CMK (cell line): ENCODE measurements at regions not wholly inside any gene's neighbourhood (a gene's known extent, or its start where the extent isn't known, plus 50 kb on each side); places are given as distances from the start of the nearest gene placed in this dataset.

Experiments used
- DNase-seq: peaks from one replicate; pipeline ENCODE4 v3.0.0-alpha.2; 2010; ENCODE audit warnings: low read depth

GRCh38 chr7:132666774-132667172 is 90.5 kb upstream of the PLXNA4 start:
- DNase-seq: no peak

DNA sequence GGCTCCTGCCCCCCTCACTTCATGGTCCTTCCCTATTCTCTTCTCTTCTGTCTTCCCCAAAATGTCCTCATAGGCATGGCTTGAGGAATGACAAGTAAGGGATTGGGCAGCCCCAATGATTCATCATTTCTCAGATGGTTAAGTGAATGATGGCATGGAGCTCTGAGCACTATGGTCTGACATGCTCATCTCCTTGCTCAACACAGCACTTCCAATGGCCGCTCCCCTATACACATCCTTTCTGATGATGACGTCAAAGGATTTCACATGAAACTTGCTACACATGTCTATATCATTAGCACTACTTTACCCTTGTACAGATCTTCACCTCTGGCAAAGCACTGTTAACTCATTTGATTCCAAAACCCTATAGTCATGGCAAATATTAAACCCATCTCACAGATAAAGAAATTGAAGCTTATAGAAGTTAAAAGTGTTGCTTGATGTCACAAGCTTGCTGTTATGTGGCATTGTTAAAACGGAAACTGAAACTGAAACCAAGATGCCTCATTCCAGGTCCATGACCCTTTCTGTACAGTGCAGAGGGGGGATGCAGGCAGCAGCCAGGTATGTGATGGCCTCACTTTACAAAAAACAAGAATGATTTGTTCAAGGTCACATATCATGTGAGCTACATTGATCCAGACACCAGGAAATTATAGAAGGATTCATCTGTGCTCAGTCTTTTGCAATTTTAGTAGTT is 90.0 kb upstream of the PLXNA4 start:
- no peak for DNase-seq

DNA sequence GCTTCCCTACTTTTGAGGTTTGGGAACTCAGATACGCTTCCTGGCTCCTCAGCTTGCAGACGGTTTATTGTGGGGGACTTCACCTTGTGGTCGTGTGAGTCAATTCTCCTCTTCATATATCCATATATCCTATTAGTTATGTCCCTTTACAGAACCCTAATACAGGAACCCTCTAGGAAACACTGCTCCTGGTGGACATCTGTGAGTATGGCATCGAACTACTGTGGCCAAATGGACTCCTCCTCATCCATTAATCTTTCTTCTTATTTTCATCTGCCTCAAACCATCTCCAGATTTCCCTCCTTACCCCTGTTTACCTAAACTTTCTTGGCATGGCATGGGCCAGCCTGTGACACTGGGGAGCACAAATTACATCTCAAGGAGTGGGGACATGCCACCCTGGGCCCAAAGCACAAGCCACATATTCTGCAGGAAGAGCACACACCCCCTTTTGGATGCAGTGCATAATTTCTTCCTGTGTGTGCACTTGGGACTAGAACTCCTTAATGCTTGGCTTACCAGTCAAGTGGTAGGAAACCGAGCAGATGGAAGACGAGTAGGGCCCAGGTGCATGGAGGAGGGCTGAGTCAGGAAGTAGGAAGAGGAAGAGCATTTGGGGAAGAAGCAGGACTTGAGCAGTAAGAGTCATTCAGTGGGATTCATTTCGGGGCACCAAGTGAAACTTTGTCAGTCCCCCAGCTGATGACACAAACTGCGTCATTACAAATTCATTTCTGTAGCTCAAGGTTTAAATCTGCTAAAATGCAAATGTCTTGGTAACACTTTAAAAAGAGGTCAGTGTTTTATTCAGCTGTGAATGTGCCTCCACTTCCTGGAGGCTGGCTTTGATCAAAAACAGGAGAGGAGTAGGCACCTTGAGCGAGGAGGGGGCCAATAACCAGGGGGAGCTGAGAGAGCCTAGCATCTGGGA is 80.8 kb upstream of the PLXNA4 start:
- DNase-seq: no peak

GRCh38 chr7:132656341-132656740 is 80.1 kb upstream of the PLXNA4 start:
- DNase-seq: no peak

DNA sequence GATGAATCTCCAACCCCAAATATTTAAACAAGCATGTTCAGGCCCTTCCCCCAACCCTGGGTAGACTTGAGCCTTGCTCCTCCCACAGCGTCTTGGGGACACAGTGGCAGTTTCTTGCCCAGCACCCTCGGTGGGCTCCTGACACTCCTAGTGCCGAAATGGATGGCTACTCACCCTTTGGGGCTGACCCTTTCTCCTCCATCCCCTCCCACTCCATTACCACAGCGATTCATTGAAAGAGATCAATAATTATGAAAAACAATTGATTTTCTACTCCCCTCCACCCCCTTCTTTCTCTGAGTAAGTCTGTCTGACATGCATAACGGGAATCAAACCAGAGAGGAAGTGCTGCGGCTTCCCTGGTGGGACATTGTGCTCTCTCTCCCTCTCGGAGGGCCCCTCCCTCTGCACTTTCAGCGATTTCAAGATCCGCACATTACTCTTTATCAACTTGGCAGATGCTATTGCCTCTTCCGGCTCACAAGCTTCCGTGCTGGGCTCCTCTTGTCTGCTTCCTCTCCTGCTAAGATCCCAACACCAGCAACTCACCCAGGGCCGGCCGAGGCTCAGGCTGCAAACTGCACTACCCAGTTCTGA is 79.0 kb upstream of the PLXNA4 start:
- peak; percentile 87 for DNase-seq

- DNase-seq: no peak
Measured at GRCh38 chr7:132654150-132654549, 77.9 kb upstream of the PLXNA4 start.

GRCh38 chr7:132653366-132653930 is 77.2 kb upstream of the PLXNA4 start:
- no peak for DNase-seq

DNA sequence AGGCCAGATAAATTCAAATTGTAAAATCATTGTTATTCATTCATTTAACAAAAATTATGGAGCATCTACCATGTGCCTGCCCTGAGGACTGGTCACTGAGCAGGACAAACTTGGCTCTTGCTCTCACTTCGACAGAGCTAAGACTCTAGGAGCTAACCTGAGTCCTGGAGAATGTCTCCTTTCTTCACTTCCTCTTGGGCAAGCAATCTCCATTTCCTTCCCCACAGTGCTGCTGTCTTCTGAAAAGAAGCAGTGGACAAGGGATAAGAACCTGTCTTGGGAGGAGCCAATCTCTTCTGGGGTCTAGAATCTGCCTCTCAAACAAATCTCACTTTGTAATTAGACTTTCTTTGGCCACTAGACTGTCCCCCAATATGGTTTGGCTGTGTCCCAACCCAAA is 76.2 kb upstream of the PLXNA4 start:
- DNase-seq: no peak

DNA sequence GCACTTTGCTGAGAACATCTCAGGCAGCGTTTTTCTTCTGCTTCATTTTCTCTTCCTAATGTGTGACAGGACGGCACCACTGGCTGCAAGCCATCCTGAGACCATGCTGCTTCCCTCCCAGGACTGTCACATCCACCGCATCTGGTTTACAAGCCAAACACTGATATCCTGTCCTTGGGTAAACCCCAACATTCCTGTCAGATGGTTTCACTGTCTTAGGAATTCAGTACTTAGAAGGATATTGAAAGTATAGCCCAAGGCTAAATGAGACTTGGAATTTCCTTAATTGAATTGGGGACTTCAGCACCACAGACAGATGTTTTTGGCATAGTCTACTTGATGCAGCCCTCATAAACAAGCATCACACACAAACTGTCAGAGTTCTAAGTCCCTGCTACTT is 74.2 kb upstream of the PLXNA4 start:
- DNase-seq: no peak

- DNase-seq: no peak
Measured at GRCh38 chr7:132647311-132647710, 71.0 kb upstream of the PLXNA4 start.

GRCh38 chr7:132646052-132646451 is 69.8 kb upstream of the PLXNA4 start:
- DNase-seq: no peak

DNA sequence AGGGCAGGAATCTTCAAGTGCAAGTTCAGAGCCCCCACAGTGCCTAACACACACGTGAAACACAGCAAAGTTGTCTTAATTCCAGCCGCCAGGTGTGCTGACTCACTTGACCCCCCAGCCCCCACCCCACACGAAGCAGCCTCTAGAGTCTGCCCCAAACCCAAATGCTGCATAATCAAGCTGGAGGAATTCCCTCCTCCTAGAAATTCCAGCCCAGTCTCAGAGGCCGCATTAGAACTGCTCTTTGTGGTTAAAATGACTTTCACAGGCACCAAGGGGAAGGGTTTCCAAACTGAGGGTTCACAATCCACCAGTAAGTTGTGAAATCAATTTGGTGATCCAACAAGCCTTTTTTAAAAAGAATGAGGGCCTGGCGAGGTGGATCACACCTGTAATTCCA is 67.0 kb upstream of the PLXNA4 start:
- no peak for DNase-seq

GRCh38 chr7:132641238-132641637 is 65.0 kb upstream of the PLXNA4 start:
- no peak for DNase-seq

GRCh38 chr7:132639983-132640382 is 63.7 kb upstream of the PLXNA4 start:
- DNase-seq: no peak

DNA sequence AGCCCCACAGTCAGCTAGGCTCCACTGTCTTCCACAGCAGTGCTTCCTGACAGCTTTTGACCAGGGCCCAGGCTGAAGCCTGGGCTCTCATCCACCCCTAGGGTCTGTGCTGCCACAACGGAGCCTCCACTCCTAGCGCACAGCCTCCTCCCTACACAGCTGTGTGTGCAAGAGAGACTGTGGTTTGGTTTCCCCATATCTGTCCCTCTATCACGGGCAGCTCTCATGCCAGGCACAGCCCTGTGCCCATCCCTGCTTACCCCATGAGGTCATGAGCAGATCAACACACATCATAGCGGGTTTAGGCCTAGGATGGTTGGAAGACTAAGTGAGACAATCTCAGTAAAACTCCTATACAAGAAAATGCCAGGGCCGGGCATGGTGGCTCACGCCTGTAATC is 61.7 kb upstream of the PLXNA4 start:
- DNase-seq: no peak

DNA sequence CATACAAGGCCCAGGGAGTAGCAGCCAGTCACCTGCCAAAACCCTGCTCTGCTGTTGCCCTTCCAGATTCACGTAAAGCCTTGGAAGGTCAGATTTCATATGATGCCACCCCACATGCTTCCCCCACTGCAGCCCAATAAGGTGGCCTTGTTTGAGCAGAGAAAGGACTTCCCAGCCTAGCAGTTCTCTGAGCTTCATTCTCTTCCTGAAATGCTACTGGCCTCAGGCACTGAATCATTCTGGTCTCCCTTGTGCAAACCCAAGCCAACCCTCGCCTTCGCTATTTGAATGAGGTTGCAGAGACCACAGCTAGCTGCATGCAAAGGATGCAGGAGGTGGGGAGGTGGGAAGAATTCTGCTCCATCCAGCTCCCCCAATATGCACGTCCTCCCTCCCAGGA is 60.3 kb upstream of the PLXNA4 start:
- DNase-seq: no peak

GRCh38 chr7:132635127-132635526 is 58.9 kb upstream of the PLXNA4 start:
- no peak for DNase-seq

DNA sequence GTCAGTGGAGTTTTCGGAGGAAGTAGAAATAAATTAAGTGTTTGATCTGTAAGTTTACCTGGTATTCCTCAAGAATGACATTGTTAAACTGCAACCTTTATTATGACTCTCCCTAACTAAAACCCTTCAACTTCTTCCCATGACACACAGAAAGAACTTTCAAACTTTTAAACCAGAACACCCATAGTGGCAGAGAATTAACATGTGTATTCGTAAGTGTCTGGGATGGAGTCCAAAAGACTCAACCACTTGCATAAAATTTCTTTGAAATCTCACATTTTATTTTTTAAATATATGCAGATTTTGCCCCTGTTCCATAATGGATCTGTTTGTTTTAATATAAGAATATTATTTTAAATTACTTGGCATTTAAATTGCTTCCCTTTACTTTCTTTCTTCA is 54.6 kb upstream of the PLXNA4 start:
- no peak for DNase-seq
